ENCODE measurements at regions not wholly inside any gene's neighbourhood (a gene's known extent, or its start where the extent isn't known, plus 50 kb on each side); places are given as distances from the start of the nearest gene placed in this dataset.

DNA sequence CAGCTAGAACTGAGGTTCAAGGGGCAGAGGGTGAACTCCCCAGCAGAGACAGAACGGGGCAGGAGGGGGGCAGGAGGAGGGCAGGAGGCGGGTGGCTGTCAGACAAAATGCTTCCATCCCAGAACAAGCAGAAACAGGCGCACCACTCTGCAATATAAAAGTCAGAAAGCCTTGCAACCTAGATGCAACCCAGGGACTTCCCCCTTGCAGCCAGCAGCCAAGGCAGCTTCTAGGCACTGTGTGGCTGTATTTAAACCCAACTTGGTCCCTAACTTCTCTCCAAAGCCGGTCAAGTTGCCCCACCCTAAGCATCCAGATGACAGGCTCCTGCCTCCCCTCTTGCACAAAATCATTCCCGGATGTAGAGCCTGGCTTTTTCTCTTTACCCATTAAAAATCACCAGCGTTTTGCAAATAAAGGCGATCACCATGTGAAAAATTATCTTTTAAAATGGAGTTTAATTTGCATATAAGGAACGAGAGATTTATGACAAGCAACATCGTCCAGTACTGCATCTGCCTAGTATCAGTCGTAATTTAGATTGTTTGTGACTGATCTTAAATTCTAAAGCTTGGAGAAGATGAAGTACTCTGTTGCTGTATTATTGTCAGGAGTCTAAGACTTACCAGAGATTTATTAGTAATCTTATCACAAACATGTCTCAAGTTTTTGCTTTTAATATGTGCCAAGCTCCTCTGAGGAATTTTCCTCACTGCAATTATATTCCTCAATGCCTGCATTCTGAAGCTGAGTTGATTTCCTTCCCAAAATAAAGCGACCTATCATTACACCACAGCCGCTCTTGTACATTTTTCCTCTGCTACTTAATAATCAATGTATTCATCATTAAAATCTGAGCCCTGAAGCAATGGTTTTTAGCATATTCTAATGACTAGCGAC is 307.1 kb upstream of the ZNF507 start:
- TF ChIP-seq POLR2A (IDR thresholded peaks at IDR 0.05) (no peak), CTCF (IDR thresholded peaks at IDR 0.05) (no peak), POLR2AphosphoS5 (IDR thresholded peaks at IDR 0.05) (no peak)
